ENCODE measurements at regions not wholly inside any gene's neighbourhood (a gene's known extent, or its start where the extent isn't known, plus 50 kb on each side); places are given as distances from the start of the nearest gene placed in this dataset.
"Not testable (repeated sequence)": the region's sequence is repeated elsewhere in the genome, so short reads cannot be mapped to it uniquely, and the experiment has no call there.

- H3K36me3 ChIP-seq (ENCODE audit: low read depth) = no peaks in the 10 kb centered on the region
- no peaks in the 10 kb centered on the region for H3K9me3 ChIP-seq
- no peak overlapping the region for H3K4me3 ChIP-seq
- H3K4me1 ChIP-seq (ENCODE audit: low read depth) = no peaks in the 10 kb centered on the region
- peak in 1 of 3 donors; percentile 24 for DNase-seq
- ATAC-seq = peak; percentile 18
- no peak for TF ChIP-seq CTCF (IDR thresholded peaks at IDR 0.05)
- intact Hi-C loops (cut with DNase I, micrococcal nuclease) = no loop called here
Observed at GRCh38 chr4:86452924-86453531, 93.2 kb upstream of the MAPK10 start.

GRCh38 chr4:86453611-86454072 lies 93.8 kb upstream of the MAPK10 start:
- H3K4me1 ChIP-seq (ENCODE audit: low read depth); H3K36me3 ChIP-seq (ENCODE audit: low read depth); ATAC-seq; DNase-seq; intact Hi-C loops (cut with DNase I, micrococcal nuclease); H3K4me3 ChIP-seq; H3K9me3 ChIP-seq: not testable (repeated sequence)

- H3K4me3 ChIP-seq = no peak overlapping the region
- DNase-seq = no peak
- no peak for ATAC-seq
- TF ChIP-seq CTCF (IDR thresholded peaks at IDR 0.05) = no peak
- H3K36me3 ChIP-seq (ENCODE audit: low read depth) = no peaks in the 10 kb centered on the region
- H3K9me3 ChIP-seq = peaks cover 4% of the 10 kb centered on the region
- intact Hi-C loops (cut with DNase I, micrococcal nuclease) = no loop called here
- no peaks in the 10 kb centered on the region for H3K4me1 ChIP-seq (ENCODE audit: low read depth)
Observed at GRCh38 chr4:86461849-86462248, 102.0 kb upstream of the MAPK10 start.

GRCh38 chr4:86472377-86473019 lies 112.6 kb upstream of the MAPK10 start:
- H3K9me3 ChIP-seq = no peaks in the 10 kb centered on the region
- no peak for ATAC-seq
- DNase-seq = no peak
- no peak overlapping the region for H3K4me3 ChIP-seq
- no peak for TF ChIP-seq CTCF (IDR thresholded peaks at IDR 0.05)
- no peaks in the 10 kb centered on the region for H3K4me1 ChIP-seq (ENCODE audit: low read depth)
- intact Hi-C loops (cut with DNase I, micrococcal nuclease) = no loop called here
- H3K36me3 ChIP-seq (ENCODE audit: low read depth) = no peaks in the 10 kb centered on the region

- H3K4me1 ChIP-seq (ENCODE audit: low read depth); DNase-seq; intact Hi-C loops (cut with DNase I, micrococcal nuclease); H3K4me3 ChIP-seq; H3K36me3 ChIP-seq (ENCODE audit: low read depth); H3K9me3 ChIP-seq; ATAC-seq: not testable (repeated sequence)
Observed at GRCh38 chr4:86478151-86478550, 116.0 kb upstream of the PTPN13 start.

GRCh38 chr4:86481440-86481839 lies 112.7 kb upstream of the PTPN13 start:
- no peak for ATAC-seq
- no peak for DNase-seq
- H3K4me1 ChIP-seq (ENCODE audit: low read depth) = no peaks in the 10 kb centered on the region
- intact Hi-C loops (cut with DNase I, micrococcal nuclease) = no loop called here
- no peak for TF ChIP-seq CTCF (IDR thresholded peaks at IDR 0.05)
- H3K36me3 ChIP-seq (ENCODE audit: low read depth) = no peaks in the 10 kb centered on the region
- H3K9me3 ChIP-seq = no peaks in the 10 kb centered on the region
- H3K4me3 ChIP-seq = no peak overlapping the region
